NT2/D1 (cell line): ENCODE measurements at regions not wholly inside any gene's neighbourhood (a gene's known extent, or its start where the extent isn't known, plus 50 kb on each side); places are given as distances from the start of the nearest gene placed in this dataset.

Source experiments
- YY1 ChIP-seq: IDR thresholded peaks from 2 replicates; pipeline ENCODE4 v1.6.1; 2011; ENCODE audit not compliant: insufficient read length, insufficient read depth
- ZNF274 ChIP-seq: IDR thresholded peaks from 2 replicates; pipeline ENCODE4 v1.6.1; 2011; ENCODE audit warnings: mild to moderate bottlenecking, low read depth, low read length

DNA sequence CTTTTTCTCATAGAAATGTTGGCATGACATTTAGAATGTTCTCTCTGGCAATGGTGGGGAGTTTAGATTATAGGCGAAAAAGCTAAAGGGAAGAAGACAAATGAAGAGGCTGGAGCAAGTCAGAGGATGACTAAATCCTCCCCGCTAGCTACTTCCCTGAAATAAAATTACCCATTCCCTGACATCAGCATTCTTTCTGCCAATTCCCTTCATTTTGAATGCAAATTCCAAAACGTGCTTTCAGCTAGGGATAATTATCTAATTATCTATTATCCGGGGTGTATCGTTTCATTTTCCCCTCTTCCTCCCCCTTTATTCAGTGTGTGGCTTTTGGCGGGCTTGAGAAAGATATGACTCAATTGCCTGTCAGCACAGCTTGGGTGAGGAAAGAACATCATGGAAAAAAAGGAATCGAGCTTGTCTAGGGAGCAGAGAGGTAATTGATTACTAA is 672.3 kb downstream of the TNS3 start:
- TF ChIP-seq YY1 (no peak), ZNF274 (no peak)
